T follicular helper cell (primary cell): ENCODE measurements at regions not wholly inside any gene's neighbourhood (a gene's known extent, or its start where the extent isn't known, plus 50 kb on each side); places are given as distances from the start of the nearest gene placed in this dataset.
"Not testable (repeated sequence)": the region's sequence is repeated elsewhere in the genome, so short reads cannot be mapped to it uniquely, and the experiment has no call there.

Source experiments
- DNase-seq: peaks from one replicate; pipeline ENCODE4 v3.0.0-alpha.2; 2020; ENCODE audit warnings: low read depth

DNA sequence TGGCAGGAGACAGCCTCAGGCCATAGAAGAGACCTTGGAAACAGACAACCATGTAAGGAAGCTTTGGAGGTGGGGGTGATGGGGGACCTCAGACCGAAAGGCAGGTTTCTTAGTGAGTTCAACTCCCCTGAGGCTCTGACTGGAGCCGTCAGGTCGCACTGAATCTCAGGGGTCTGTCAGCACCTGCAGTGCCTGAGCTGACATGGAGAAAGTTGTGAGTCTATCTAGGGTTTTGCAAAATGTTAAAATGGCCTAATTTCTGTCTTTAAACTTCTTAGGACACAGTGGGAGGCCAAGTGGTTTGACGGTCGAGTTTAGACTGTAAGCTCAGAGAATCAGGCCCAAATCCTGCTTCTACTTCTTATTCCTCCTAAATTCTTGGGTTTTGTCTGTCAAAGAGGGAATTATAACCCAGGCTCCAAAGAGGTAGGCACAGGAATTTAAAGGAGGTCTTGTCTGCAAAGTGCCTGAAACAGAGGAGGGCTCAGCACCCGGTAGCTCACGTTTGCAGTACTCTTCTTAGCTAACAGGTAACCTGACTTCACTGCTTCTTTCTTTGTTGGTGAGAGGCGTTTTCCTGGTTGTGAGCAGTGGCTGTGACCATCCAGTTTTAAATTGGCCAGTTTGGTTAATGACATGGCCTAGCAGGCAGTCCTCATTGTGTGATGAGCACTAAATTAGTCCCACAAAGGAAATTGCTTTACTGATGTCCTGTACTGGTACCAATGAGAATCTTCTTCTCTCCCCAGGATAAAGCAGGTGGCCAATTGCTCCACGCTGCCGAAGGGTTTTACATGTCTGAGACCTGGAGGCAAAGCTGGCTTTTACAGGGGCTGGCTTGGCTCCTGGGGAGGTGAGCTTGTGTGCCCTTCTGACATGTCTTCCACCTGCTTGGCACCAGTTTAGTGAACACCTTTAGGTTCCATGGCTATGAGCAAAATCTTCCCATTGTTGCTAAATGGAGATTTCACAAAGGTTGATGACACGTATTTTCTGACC, 95.7 kb downstream of the MYCN start:
- DNase-seq = no peak

- DNase-seq = no peak
Observed at GRCh38 chr2:16034975-16035746, 94.8 kb downstream of the MYCN start.

- DNase-seq = no peak
Observed at GRCh38 chr2:16034151-16034974, 94.0 kb downstream of the MYCN start.

- no peak for DNase-seq
Observed at GRCh38 chr2:16033032-16033293, 92.6 kb downstream of the MYCN start.

DNA sequence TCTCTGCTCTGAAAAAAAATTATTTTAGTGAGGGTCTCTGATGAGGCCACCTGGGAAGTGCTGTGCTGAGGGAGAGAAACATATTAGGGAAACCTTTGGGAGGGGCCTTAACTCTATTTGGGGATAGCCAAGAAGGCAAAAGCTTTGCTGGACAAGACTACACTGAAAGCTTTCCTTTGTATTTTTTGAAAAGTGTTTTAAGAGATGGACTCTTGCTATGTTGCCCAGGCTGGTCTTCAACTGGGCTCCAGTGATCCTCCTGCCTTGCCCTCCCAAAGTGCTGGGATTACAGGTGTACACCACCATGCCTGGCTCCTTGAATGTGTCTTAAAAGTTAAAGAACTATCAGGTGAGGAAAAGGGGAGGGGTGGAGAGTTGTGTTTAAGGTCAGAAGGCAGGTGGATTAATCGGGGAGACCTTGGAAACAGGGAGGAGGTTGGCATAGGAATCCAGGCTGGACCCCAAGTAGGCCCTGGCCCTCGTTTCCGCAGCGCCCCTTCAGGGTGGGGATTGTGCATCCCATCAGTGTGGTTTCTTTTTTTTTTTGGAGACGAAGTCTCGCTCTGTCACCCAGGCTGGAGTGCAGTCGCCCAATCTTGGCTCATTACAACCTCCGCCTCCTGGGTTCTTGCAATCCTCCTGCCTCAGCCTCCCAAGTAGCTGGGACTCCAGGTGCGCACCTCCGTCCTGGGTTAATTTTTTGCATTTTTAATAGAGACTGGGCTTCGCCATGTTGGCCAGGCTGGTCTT, 92.1 kb downstream of the MYCN start:
- no peak for DNase-seq

- DNase-seq = no peak
Observed at GRCh38 chr2:16031848-16032159, 91.5 kb downstream of the MYCN start.

DNA sequence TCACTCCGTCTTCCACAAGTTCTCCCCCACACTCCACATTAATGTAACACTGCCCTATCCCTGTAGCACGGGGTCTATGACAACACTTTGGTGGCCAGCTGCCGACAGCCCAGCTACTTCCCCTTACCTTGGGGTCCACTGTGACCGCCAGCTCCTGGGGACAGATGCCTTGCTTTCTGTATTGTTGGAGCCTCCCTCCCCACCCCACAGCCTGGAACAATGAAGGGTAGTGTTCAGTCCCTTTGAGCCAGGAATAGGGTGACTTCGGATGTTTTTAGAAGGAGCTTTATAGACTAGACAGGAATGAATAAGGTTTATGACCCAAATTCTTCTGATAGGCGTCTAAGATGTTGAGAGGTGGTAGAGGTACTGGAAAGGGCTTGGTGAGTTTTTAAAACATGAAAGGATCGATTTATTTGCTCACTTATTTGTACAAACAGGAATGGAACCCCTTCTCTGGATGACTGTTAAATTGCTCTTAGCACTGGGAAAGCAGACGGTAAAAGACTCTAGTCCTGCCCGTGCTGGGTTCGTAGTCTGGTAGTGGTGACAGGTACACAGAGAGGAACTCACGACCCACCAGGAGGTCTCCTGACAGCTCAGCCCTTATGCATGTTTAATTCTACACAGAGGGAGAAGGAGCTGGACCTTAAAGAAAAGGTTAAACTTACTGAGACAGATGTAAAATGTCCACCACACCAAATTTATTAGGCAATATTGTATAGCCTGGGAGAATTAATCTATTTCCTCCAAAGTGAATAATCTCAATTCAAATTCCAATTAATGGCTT, 90.9 kb downstream of the MYCN start:
- no peak for DNase-seq

DNA sequence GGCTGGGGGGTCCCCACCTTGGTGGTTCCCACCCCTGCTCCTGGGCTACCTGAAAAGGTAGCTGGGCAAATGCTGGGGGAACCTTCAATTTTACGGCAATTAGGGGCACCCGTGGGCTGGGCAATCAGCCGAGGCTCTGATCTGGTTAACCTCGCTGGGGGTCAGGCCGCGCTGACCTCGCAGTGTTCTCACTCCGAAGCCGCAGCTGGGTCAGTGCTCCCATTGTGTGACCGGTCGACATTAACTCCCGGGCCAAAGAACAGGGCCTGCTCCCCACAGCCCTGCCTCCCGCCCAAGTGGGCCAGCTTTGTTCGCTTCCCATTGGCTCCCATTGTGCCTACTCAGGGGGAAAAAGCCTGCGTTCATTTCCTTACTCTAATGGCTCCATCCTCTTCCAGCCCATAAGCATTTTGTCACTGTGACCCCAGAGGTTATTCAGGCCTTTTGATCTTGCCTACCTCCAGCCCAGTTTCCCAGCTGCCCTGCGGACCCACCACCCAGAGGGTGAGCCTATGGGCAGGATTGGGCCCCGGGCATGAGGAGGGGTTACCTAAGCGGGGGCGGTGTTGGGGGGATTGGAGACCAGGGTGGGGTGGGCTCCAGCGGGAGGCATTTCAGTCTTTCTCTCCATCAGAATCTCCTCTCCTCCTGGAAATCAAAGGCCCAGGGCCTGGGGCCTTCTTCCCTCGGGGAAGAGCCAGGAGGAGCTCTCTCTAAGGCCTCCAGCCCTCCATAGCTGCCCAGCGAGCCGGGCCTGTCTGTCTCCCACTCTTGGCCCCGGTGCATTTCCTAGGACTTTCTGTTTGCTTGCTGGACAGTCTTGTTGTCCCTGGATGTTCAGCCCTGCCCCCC, 90.1 kb downstream of the MYCN start:
- no peak for DNase-seq

DNA sequence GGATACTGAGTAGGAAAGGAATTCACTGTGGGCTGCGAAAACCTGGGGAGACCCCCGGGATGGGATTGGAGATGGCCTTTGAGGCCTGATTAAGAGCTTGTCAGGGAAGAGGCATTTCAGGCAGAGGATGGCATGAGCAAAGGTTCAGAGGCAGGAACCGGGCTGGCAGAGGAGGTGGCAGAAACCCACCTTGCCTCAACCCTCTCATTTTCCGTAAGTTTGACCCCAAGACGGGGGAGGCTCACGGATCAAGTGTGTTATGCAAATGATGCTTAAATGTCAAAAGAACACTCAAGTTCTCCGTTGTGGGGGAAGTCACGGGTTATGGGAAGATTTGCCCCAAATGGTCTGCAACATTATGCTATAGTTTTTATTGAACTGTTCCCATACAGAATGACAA, 88.3 kb downstream of the MYCN start:
- no peak for DNase-seq

DNA sequence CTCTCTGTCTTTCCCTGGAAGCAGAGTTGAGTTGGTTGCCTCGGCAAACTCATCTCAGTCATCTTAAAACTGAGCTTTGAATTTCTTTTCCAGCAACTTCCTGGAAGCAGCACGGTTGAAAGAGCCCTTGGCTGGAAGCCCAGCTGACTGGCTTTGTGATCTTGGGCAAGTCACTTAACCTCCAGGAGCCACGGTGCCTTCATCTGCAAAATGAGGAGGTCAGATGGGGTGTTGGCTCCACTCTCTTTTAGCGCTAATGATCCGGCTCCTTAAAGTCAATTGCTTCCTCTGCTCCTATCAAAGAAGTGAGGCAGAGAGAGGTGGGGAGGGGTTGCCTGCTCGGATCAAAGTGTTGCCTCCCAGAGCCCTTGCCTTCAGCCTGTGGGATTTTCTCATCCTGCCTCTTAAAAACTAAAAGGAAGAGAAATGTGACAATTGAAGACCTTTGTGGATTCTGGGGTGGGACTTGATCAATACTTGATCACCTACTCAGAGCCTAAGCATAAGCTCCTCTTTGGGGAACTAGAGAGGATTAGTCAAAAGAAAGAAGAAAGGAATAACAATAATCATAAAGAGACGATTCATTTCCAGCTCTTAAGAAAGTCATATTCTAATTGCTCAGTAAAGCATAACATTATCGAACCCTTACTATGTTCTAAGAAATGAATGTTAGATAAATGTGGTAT, 86.6 kb downstream of the MYCN start:
- no peak for DNase-seq

DNA sequence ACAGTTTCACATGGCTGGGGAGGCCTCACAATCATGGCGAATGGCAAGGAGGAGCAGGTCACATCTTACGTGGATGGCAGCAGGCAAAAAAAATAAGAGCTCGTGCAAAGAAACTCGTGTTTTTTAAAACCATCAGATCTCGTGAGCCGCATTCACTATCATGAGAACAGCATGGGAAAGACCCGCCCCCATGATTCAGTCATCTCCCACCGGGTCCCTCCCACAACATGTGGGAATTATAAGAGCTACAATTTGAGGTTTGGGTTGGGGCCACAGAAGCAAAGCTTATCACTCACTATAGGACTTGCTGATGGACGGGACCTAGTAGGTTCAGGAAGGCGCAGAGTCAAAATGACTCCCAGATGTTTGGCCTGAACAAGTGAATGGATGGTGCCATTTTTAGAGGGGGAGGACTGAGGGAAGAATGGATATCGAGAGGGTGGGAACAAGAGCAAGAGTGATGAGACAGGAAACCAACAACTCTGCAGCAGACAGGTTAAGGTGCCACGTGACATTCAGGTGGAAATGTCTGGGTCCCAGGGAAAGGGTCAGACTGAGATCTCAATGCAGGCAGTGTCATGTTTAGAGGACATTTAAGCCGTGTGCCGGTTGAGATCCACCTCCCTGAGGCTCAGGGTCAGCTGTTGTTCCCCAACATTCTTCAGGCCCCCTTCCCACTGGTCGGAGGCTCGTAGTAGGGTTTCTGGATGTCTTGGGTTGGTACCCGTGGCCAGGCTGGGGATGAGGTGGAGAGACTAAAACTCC, 85.7 kb downstream of the MYCN start:
- DNase-seq = no peak

DNA sequence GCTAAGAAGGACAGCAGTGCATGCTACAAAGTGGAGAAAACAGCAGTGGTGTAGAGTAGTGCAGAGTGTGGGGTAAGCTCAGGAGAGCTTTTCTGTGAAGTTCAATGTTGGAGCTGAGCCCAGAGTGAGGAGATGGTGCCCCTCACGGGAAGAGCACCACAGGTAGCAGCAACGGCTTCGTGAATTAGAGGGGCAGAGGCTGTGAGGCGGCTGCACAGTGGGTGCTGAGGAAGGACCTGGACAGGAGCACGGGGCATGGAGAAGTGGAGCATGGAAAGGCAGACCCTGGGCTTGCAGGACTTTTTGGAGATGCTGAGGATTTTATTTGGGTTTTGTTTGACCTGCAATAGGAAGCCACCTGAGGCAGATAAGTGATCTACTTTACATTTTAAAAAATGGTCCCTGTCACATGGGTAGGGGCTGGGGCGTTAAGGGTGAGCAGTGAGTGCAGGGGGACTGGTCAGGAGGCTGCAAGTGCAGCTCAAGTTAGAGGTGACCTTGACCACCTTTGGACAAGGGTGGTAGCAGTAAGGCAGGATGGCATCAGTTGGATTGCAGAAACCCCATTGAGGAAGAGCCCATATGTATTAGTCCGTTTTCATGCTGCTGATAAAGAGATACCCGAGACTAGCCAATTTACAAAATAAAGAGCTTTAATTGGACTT, 85.0 kb downstream of the MYCN start:
- DNase-seq = no peak

DNA sequence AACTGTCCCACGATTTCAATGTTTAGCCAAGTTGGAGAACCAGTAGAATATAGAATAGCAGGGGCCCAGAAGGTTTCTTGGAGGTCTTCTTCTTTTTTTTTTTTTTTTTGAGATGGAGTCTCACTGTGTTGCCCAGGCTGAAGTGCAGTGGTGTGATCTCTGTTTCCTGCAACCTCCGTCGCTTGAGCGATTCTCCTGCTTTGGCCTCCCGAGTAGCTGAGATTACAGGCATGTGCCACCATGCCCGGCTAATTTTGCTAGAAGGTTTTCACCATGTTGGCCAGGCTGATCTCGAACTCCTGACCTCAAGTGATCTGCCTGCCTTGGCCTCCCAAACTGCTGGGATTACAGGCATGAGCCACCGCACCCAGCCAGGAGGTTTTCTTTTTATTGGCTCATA, 84.3 kb downstream of the MYCN start:
- DNase-seq = not testable (repeated sequence)

GRCh38 chr2:16023506-16024360, 83.4 kb downstream of the MYCN start:
- no peak for DNase-seq

DNA sequence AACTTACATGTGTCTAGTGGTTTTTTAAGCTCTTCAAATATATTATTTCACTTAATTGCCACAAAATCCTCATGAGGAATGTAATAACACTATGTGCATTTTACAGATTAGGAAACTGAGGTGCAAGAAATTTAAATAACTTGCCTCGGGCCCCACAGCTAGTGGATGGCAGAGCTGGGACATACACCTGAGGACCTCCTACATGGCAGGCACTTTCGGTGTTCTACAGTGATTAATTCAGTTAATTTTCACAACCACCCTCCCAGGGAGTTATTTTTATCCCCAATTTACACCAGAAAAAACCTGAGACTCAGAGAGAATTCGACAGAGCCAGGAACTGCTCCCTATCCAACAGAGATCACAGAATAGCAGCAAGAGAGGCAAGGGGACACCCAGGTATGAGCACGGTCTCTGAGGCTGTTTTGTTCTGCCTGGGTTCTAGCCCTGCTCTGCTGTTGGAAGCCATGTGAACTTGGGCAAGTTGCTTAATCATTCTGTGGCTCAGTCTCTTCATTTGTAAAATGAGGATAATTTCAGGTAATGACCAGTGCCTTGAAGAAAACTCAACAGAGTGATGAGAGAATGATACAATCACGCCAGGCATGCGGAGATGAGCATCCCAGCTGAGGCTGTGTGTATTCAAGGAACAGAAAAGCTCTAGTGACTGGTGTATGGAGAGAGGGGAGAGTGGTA, 82.3 kb downstream of the MYCN start:
- no peak for DNase-seq

- no peak for DNase-seq
Observed at GRCh38 chr2:16021611-16022363, 81.4 kb downstream of the MYCN start.
